ENCODE measurements at regions not wholly inside any gene's neighbourhood (a gene's known extent, or its start where the extent isn't known, plus 50 kb on each side); places are given as distances from the start of the nearest gene placed in this dataset.

GRCh38 chr2:201559067-201559710 lies 84.1 kb downstream of the TMEM237 start:
- peak; percentile 39 for ATAC-seq
- H3K9me3 ChIP-seq (ENCODE audit: low read length) = no peaks in the 10 kb centered on the region
- no peaks in the 10 kb centered on the region for H3K36me3 ChIP-seq (replicated peaks in 1 of 2; ENCODE audit: control insufficient read depth in 1 of 2, insufficient read depth in 2 of 2, low read length in 2 of 2)
- no peak overlapping the region for H2AFZ ChIP-seq (ENCODE audit: low read length)
- no peak overlapping the region for H3K4me2 ChIP-seq (ENCODE audit: low read depth, low read length)
- no peak for DNase-seq (ENCODE audit: low spot score)
- CTCF ChIA-PET (ENCODE audit: low intra/inter-chr PET ratio, low total read pairs) = no interaction called here
- 58% methylated on average over 3 of the region's 4 CpGs for WGBS (ENCODE audit: low lambda C conversion rate)
- no peak overlapping the region for H3K9ac ChIP-seq (ENCODE audit: insufficient read depth, low read depth, low read length)
- POLR2A ChIA-PET = no interaction called here
- no peaks in the 10 kb centered on the region for H3K27me3 ChIP-seq (ENCODE audit: control insufficient read depth in 1 of 2, insufficient read depth in 2 of 2, low read length in 2 of 2)
- H4K20me1 ChIP-seq (ENCODE audit: insufficient read depth, low read length) = no peaks in the 10 kb centered on the region
- no peak overlapping the region for H3K4me3 ChIP-seq (replicated peaks in 1 of 3; ENCODE audit: insufficient read depth in 1 of 3, low read depth in 2 of 3, low read length in 3 of 3)
- in situ Hi-C loops (cut with HindIII; ENCODE audit: extremely low pct_ligation_motif_present, low pct_unique_long_range_greater_than_20kb) (no loop called here), intact Hi-C loops (cut with micrococcal nuclease; ENCODE audit: unreplicated experiment) (no loop called here)
- TF ChIP-seq YY1 (IDR thresholded peaks at IDR 0.05; ENCODE audit: insufficient read depth, insufficient replicate concordance, low read depth, low read length) (peak; percentile 1), ZMAT3 (CRISPR knock-in tag; conservative IDR thresholded peaks at IDR 0.05) (no peak)
- FAIRE-seq = no peak
- H3K79me2 ChIP-seq (ENCODE audit: insufficient read depth, low read length) = no peaks in the 10 kb centered on the region
- no peak overlapping the region for H3K27ac ChIP-seq (ENCODE audit: extremely low read length, insufficient read depth, low read length)
- no TSS peak for BruUV-seq (replicated peaks)
- H3K4me1 ChIP-seq (ENCODE audit: insufficient read depth, low read length) = peaks cover 14% of the 10 kb centered on the region

GRCh38 chr2:201558665-201559064 lies 84.6 kb downstream of the TMEM237 start:
- POLR2A ChIA-PET = no interaction called here
- H2AFZ ChIP-seq (ENCODE audit: low read length) = no peak overlapping the region
- ATAC-seq (peak; percentile 82), FAIRE-seq (no peak), DNase-seq (ENCODE audit: low spot score) (no peak)
- CTCF ChIA-PET (ENCODE audit: low intra/inter-chr PET ratio, low total read pairs) = no interaction called here
- peaks cover 14% of the 10 kb centered on the region for H3K4me1 ChIP-seq (ENCODE audit: insufficient read depth, low read length)
- H3K27me3 ChIP-seq (ENCODE audit: control insufficient read depth in 1 of 2, insufficient read depth in 2 of 2, low read length in 2 of 2) = no peaks in the 10 kb centered on the region
- in situ Hi-C loops (cut with HindIII; ENCODE audit: extremely low pct_ligation_motif_present, low pct_unique_long_range_greater_than_20kb) (no loop called here), intact Hi-C loops (cut with micrococcal nuclease; ENCODE audit: unreplicated experiment) (no loop called here)
- no peaks in the 10 kb centered on the region for H4K20me1 ChIP-seq (ENCODE audit: insufficient read depth, low read length)
- 59% methylated on average over 5 of the region's 5 CpGs for WGBS (ENCODE audit: low lambda C conversion rate)
- BruUV-seq (replicated peaks) = no TSS peak
- no peak overlapping the region for H3K4me3 ChIP-seq (replicated peaks in 1 of 3; ENCODE audit: insufficient read depth in 1 of 3, low read depth in 2 of 3, low read length in 3 of 3)
- no peaks in the 10 kb centered on the region for H3K9me3 ChIP-seq (ENCODE audit: low read length)
- TF ChIP-seq ZNF605 (CRISPR knock-in tag; IDR thresholded peaks at IDR 0.05) = 0 out of 2 replicates have a peak, but pooled peaks have one; percentile 20
- no peak for TF ChIP-seq ZFP90 (CRISPR knock-in tag; IDR thresholded peaks at IDR 0.05; ENCODE audit: borderline replicate concordance)
- TF ChIP-seq MED1 (CRISPR knock-in tag; IDR thresholded peaks at IDR 0.05) = no peak
- 0 out of 2 replicates have a peak, but pooled peaks have one; percentile 8 for TF ChIP-seq ZNF512B (CRISPR knock-in tag; IDR thresholded peaks at IDR 0.05; ENCODE audit: borderline replicate concordance)
- TF ChIP-seq CTCF (CRISPR knock-in tag; IDR thresholded peaks at IDR 0.05) = 0 out of 2 replicates have a peak, but pooled peaks have one; percentile 14
- peak; percentile 10 for TF ChIP-seq YY1 (IDR thresholded peaks at IDR 0.05; ENCODE audit: insufficient read depth, insufficient replicate concordance, low read depth, low read length)
- TF ChIP-seq NFIB (CRISPR knock-in tag; IDR thresholded peaks at IDR 0.05; ENCODE audit: borderline replicate concordance) = 0 out of 2 replicates have a peak, but pooled peaks have one; percentile 45
- H3K27ac ChIP-seq (ENCODE audit: extremely low read length, insufficient read depth, low read length) = no peak overlapping the region
- H3K4me2 ChIP-seq (ENCODE audit: low read depth, low read length) = peak overlapping the region; percentile 11; the same call in 1 of the 2 replicates
- no peaks in the 10 kb centered on the region for H3K36me3 ChIP-seq (replicated peaks in 1 of 2; ENCODE audit: control insufficient read depth in 1 of 2, insufficient read depth in 2 of 2, low read length in 2 of 2)
- H3K79me2 ChIP-seq (ENCODE audit: insufficient read depth, low read length) = no peaks in the 10 kb centered on the region
- H3K9ac ChIP-seq (ENCODE audit: insufficient read depth, low read depth, low read length) = no peak overlapping the region

Data from HepG2 (cell line).